ENCODE measurements at regions not wholly inside any gene's neighbourhood (a gene's known extent, or its start where the extent isn't known, plus 50 kb on each side); places are given as distances from the start of the nearest gene placed in this dataset.

DNA sequence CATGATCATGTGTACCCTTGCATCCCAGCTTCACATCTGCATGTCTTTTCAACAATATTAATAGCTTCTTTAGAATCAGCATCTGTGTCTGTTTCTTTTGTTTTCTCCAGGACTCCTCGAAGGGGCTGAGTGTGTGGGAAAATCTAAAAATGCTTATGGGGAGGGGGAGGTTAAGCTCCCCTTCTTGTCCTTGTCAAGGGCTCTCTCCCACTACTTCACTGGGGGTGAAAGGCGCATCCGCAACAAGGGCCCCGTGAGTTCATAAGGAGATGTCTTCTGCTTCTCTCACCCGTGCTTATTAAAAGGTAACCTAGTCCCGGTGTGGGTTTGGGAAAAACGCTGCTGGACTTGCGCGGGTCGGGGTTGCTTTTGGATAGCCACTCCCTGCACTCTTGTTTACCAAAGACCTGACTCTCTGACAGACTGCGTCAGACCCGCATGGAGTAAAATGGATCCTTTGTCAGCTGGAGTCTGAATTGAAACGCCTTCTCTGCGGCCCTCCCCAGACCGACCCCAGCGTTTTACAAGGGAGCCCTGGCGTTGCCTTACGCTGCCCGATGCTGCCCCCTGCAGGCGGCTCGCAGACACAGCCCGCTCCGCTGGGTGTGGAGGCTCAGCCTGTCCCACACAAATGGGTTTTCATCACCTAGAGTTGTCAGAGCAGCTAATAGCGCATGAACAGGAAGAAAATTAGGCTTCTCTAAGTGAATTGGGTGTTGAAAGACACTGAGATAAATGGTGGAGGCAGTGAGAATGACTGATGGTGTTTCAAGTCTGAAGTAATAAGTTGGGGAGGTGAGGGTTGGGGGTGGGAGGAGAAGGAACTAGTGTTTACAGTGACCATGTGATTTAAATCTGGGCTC lies 53.8 kb downstream of the IER5 start:
- DNase-seq (ENCODE audit: low spot score): no peak
- Mint-ChIP-seq H3K27ac (ENCODE audit: unreplicated experiment) (peak overlapping the region; percentile 20), H3K27me3 (ENCODE audit: low read depth) (peaks cover 3% of the 10 kb centered on the region), H3K9me3 (ENCODE audit: low read depth) (no peaks in the 10 kb centered on the region), H3K4me1 (ENCODE audit: low read depth) (peaks cover 35% of the 10 kb centered on the region), H3K36me3 (ENCODE audit: low read depth) (no peaks in the 10 kb centered on the region), H3K4me3 (ENCODE audit: unreplicated experiment) (peak overlapping the region; percentile 61)
- TF ChIP-seq, protein P1, sequence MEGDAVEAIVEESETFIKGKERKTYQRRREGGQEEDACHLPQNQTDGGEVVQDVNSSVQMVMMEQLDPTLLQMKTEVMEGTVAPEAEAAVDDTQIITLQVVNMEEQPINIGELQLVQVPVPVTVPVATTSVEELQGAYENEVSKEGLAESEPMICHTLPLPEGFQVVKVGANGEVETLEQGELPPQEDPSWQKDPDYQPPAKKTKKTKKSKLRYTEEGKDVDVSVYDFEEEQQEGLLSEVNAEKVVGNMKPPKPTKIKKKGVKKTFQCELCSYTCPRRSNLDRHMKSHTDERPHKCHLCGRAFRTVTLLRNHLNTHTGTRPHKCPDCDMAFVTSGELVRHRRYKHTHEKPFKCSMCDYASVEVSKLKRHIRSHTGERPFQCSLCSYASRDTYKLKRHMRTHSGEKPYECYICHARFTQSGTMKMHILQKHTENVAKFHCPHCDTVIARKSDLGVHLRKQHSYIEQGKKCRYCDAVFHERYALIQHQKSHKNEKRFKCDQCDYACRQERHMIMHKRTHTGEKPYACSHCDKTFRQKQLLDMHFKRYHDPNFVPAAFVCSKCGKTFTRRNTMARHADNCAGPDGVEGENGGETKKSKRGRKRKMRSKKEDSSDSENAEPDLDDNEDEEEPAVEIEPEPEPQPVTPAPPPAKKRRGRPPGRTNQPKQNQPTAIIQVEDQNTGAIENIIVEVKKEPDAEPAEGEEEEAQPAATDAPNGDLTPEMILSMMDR (IDR thresholded peaks at IDR 0.05): peak; percentile 99

DNA sequence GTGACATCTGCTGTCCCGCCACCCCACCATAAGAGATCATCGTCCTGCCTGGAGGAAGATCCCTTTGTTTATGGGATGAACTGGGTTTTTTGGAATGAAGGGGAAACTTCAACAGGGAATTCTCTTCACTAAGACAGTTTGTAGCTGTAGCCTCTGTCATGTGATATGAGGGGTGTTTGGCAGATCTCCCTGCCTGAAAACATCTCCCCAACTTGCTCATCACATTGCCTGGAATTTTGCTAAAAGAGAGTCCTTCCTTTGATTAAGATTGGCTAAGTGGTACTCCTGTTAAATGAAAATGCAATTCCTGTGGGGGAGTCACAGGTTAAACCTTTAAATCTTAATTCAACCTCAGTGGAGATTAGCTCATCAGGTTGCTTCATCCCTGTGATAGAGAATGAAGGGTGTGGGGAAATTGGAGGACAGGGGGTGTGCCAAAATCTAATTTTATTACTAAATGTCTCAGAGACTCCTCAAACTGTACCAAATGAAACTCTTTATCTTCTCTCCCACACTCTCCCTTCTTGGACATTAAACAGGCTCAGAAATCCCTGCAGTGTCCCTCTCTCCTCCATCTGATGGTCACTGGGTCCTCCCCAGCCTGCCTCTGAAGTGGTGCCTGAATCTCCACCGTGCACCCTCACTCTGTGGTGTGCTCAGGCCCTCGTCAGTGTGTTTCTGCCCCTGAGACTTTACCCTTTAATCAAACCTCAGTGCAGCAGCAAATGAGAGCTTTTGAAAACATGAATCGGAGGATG lies 54.8 kb downstream of the IER5 start:
- TF ChIP-seq, protein P1 (IDR thresholded peaks at IDR 0.05): no peak
- Mint-ChIP-seq H3K27me3 (ENCODE audit: low read depth) (peaks cover 3% of the 10 kb centered on the region), H3K4me3 (ENCODE audit: unreplicated experiment) (no peak overlapping the region), H3K36me3 (ENCODE audit: low read depth) (no peaks in the 10 kb centered on the region), H3K9me3 (ENCODE audit: low read depth) (no peaks in the 10 kb centered on the region), H3K4me1 (ENCODE audit: low read depth) (peaks cover 35% of the 10 kb centered on the region), H3K27ac (ENCODE audit: unreplicated experiment) (no peak overlapping the region)
- DNase-seq (ENCODE audit: low spot score): no peak

- H3K4me1 Mint-ChIP-seq (ENCODE audit: low read depth): peaks cover 31% of the 10 kb centered on the region
- no peaks in the 10 kb centered on the region for H3K36me3 Mint-ChIP-seq (ENCODE audit: low read depth)
- DNase-seq (ENCODE audit: low spot score): no peak
Measured at GRCh38 chr1:181144238-181144637, 55.7 kb downstream of the IER5 start.

GRCh38 chr1:181148636-181149035 lies 60.1 kb downstream of the IER5 start:
- TF ChIP-seq, protein P1 (IDR thresholded peaks at IDR 0.05): no peak
- DNase-seq (ENCODE audit: low spot score): no peak
- no peak overlapping the region for H3K27ac Mint-ChIP-seq (ENCODE audit: unreplicated experiment)

More at GRCh38 chr1:181144238-181144637, 55.7 kb downstream of the IER5 start:
- Mint-ChIP-seq H3K27ac (ENCODE audit: unreplicated experiment) (no peak overlapping the region), H3K27me3 (ENCODE audit: low read depth) (peaks cover 3% of the 10 kb centered on the region), H3K4me3 (ENCODE audit: unreplicated experiment) (no peak overlapping the region), H3K9me3 (ENCODE audit: low read depth) (no peaks in the 10 kb centered on the region)
- TF ChIP-seq, protein P1 (IDR thresholded peaks at IDR 0.05): no peak

DNA sequence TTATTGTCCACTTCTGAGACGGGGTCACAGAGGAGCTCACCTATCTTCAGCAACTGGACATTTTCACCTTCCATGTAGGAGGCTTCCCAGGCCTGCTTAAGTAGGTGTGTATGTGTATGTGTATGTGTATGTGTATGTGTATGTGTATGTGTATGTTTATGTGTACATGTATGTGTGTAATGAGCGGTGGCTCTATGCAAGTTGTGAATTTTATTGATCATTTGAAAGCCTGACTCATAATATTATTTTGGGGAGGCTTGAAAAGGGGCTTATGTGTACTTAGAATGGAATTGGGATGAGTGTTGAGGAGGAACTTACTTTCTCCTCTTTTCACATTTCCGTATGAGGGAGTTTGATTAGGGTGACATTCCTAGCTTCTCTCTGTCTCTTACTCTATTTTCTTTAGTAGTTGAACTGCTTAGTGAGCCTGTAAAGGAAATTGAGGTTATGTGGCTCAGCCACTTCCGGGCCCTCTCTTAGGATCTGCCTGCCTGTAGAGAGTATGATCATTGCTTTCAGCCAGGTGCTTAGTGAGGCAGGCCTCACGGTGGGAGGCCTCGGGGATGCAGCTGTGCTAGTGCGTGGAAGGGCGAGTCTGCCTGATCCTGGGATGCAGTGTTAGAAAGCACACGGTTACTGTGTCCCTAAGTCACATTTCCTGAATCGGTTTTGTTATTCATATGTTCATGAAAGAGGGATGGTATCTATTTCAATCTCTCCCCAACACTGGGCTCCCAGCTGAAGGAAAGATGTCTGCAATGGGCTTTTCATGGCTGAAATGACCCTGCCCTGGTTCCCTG lies 61.0 kb downstream of the IER5 start:
- TF ChIP-seq, protein P1 (IDR thresholded peaks at IDR 0.05): no peak
- H3K36me3 Mint-ChIP-seq (ENCODE audit: low read depth): no peaks in the 10 kb centered on the region
- no peaks in the 10 kb centered on the region for H3K27me3 Mint-ChIP-seq (ENCODE audit: low read depth)
- no peak overlapping the region for H3K4me3 Mint-ChIP-seq (ENCODE audit: unreplicated experiment)
- peaks cover 22% of the 10 kb centered on the region for H3K4me1 Mint-ChIP-seq (ENCODE audit: low read depth)
- H3K9me3 Mint-ChIP-seq (ENCODE audit: low read depth): no peaks in the 10 kb centered on the region
- H3K27ac Mint-ChIP-seq (ENCODE audit: unreplicated experiment): no peak overlapping the region
- no peak for DNase-seq (ENCODE audit: low spot score)

More at GRCh38 chr1:181148636-181149035, 60.1 kb downstream of the IER5 start:
- Mint-ChIP-seq H3K27me3 (ENCODE audit: low read depth) (peaks cover 3% of the 10 kb centered on the region), H3K4me1 (ENCODE audit: low read depth) (peaks cover 22% of the 10 kb centered on the region), H3K36me3 (ENCODE audit: low read depth) (no peaks in the 10 kb centered on the region), H3K4me3 (ENCODE audit: unreplicated experiment) (no peak overlapping the region), H3K9me3 (ENCODE audit: low read depth) (no peaks in the 10 kb centered on the region)

Data from chondrocyte (in vitro differentiated cells).